ENCODE measurements at regions not wholly inside any gene's neighbourhood (a gene's known extent, or its start where the extent isn't known, plus 50 kb on each side); places are given as distances from the start of the nearest gene placed in this dataset.

GRCh38 chrX:127037159-127037558, 217.6 kb downstream of the PRR32 start:
- TF ChIP-seq CTCF (IDR thresholded peaks at IDR 0.05) (no peak), EP300 (IDR thresholded peaks at IDR 0.05) (no peak)
